Liver (tissue), 8 donors: ENCODE measurements at regions not wholly inside any gene's neighbourhood (a gene's known extent, or its start where the extent isn't known, plus 50 kb on each side); places are given as distances from the start of the nearest gene placed in this dataset.

Experiments used
- DNase-seq: peaks from one replicate; pipeline ENCODE4 v3.0.0-alpha.2; 2017; ENCODE audit warnings: low spot score
- H3K27ac ChIP-seq, 2 donors: one replicate each; pipeline ENCODE4 v1.7.0; 2013; ENCODE audit warnings: inconsistent platforms in 2 of 2, low read length in 2 of 2, control low read depth in 1 of 2, low read depth in 1 of 2, mild to moderate bottlenecking in 1 of 2
- H3K27me3 ChIP-seq, 4 donors: one replicate each; pipeline versions ENCODE4 v1.6.1 to v1.7.0; 2013; ENCODE audit warnings: low read length in 3 of 4, inconsistent platforms in 1 of 4, mild to moderate bottlenecking in 1 of 4, moderate library complexity in 1 of 4; ENCODE audit not compliant: control insufficient read depth in 4 of 4, insufficient read depth in 4 of 4
- H3K36me3 ChIP-seq, 4 donors: one replicate each; pipeline versions ENCODE4 v1.6.1 to v1.7.0; 2013; ENCODE audit warnings: low read length in 3 of 4, mild to moderate bottlenecking in 3 of 4, low read depth in 1 of 4, moderate library complexity in 1 of 4; ENCODE audit not compliant: control insufficient read depth in 4 of 4, insufficient read depth in 3 of 4
- H3K4me1 ChIP-seq, 4 donors: one replicate each; pipeline versions ENCODE4 v1.6.1 to v1.7.0; 2013; ENCODE audit warnings: low read length in 3 of 4, mild to moderate bottlenecking in 3 of 4, moderate library complexity in 1 of 4; ENCODE audit not compliant: control insufficient read depth in 4 of 4, insufficient read depth in 4 of 4
- H3K4me3 ChIP-seq, 3 donors: one replicate each; pipeline versions ENCODE4 v1.6.1 to v1.7.0; 2013; ENCODE audit warnings: low read length in 3 of 3, control low read depth in 1 of 3, low read depth in 1 of 3, mild to moderate bottlenecking in 1 of 3
- H3K9ac ChIP-seq, 2 donors: one replicate each; pipeline ENCODE4 v1.7.0; 2013; ENCODE audit warnings: low read length in 2 of 2, mild to moderate bottlenecking in 2 of 2, moderate library complexity in 2 of 2, control low read depth in 1 of 2, low read depth in 1 of 2
- H3K9me3 ChIP-seq, 4 donors: one replicate each; pipeline versions ENCODE4 v1.6.1 to v1.7.0; 2013; ENCODE audit warnings: low read length in 3 of 4; ENCODE audit not compliant: control insufficient read depth in 4 of 4
- EGR1 ChIP-seq, 2 donors: IDR thresholded peaks; 2 replicates each; pipeline ENCODE4 v1.6.1; 2016 to 2018; ENCODE audit warnings: antibody characterized with exemption in 2 of 2, low read depth in 2 of 2
- FOXA1 ChIP-seq: IDR thresholded peaks from 2 replicates; pipeline ENCODE4 v1.6.1; 2016; ENCODE audit warnings: antibody characterized with exemption
- FOXA2 ChIP-seq: IDR thresholded peaks from 2 replicates; pipeline ENCODE4 v1.6.1; 2016; ENCODE audit warnings: antibody characterized with exemption
- GABPA ChIP-seq, 2 donors: IDR thresholded peaks in 1 of 2; conservative IDR thresholded peaks in 1 of 2; 2 replicates each; pipeline ENCODE4 v1.6.1; 2016; ENCODE audit warnings: antibody characterized with exemption in 2 of 2, mild to moderate bottlenecking in 1 of 2, moderate library complexity in 1 of 2
- HNF4A ChIP-seq, 2 donors: conservative IDR thresholded peaks; 2 replicates each; pipeline ENCODE4 v1.6.1; 2016; ENCODE audit warnings: antibody characterized with exemption in 2 of 2, mild to moderate bottlenecking in 2 of 2
- HNF4G ChIP-seq: IDR thresholded peaks from 2 replicates; pipeline ENCODE4 v1.6.1; 2016; ENCODE audit warnings: antibody characterized with exemption
- JUND ChIP-seq, 2 donors: IDR thresholded peaks; 2 replicates each; pipeline ENCODE4 v1.6.1; 2016; ENCODE audit warnings: antibody characterized with exemption in 2 of 2
- NR2F2 ChIP-seq: IDR thresholded peaks from 2 replicates; pipeline ENCODE4 v1.6.1; 2016; ENCODE audit warnings: antibody characterized with exemption
- REST ChIP-seq: IDR thresholded peaks from 2 replicates; pipeline ENCODE4 v1.6.1; 2016; ENCODE audit warnings: antibody characterized with exemption, mild to moderate bottlenecking
- RXRA ChIP-seq, 2 donors: IDR thresholded peaks; 2 replicates each; pipeline ENCODE4 v1.6.1; 2017 to 2018; ENCODE audit warnings: antibody characterized with exemption in 2 of 2, mild to moderate bottlenecking in 1 of 2
- SP1 ChIP-seq: IDR thresholded peaks from 2 replicates; pipeline ENCODE4 v1.6.1; 2018; ENCODE audit warnings: antibody characterized with exemption, mild to moderate bottlenecking
- TAF1 ChIP-seq: conservative IDR thresholded peaks from 2 replicates; pipeline ENCODE4 v1.6.1; 2016; ENCODE audit warnings: antibody characterized with exemption, mild to moderate bottlenecking
- YY1 ChIP-seq: IDR thresholded peaks from 2 replicates; pipeline ENCODE4 v1.6.1; 2016; ENCODE audit warnings: antibody characterized with exemption, mild to moderate bottlenecking
- ZBTB33 ChIP-seq: IDR thresholded peaks from 2 replicates; pipeline ENCODE4 v1.6.1; 2016; ENCODE audit warnings: antibody characterized with exemption
- WGBS: extraction: QIAGEN DNeasy Blood & Tissue Kit; methylation state at CpG from one replicate; pipeline ENCODE4 v1.1.7; 2013; 5-methylcytosine and 5-hydroxymethylcytosine counted together
- TF ChIP-seq, protein P1 (sequence below): IDR thresholded peaks from 2 replicates; pipeline ENCODE4 v1.6.1; 2016; ENCODE audit warnings: antibody characterized with exemption
- TF ChIP-seq, protein P2 (sequence below): fragments of 150-350 bp; IDR thresholded peaks from 2 replicates; pipeline ENCODE4 v1.5.1; 2017; ENCODE audit warnings: improper control_type of control experiment, low read depth, low read length; ENCODE audit not compliant: missing input control
- TF ChIP-seq, protein P3 (sequence below): IDR thresholded peaks from 2 replicates; pipeline ENCODE4 v1.6.1; 2016; ENCODE audit warnings: antibody characterized with exemption
- donor health status: healthy.
- donor health status: healthy.
- donor health status: healthy.
- donor health status: healthy.
- donor health status: healthy.

GRCh38 chr5:86671536-86671935 is 53.8 kb downstream of the COX7C start:
- Histone ChIP-seq H3K36me3 (no peaks in the 10 kb centered on the region), H3K4me1 (no peaks in the 10 kb centered on the region), H3K27ac (no peak overlapping the region), H3K9ac (no peak overlapping the region), H3K9me3 (no peaks in the 10 kb centered on the region), H3K4me3 (no peak overlapping the region), H3K27me3 (peaks cover 0 to 2% (median 0%) of the 10 kb centered on the region in 4 donors)
- DNase-seq, result no peak
- TF ChIP-seq FOXA1 (no peak), HNF4G (no peak), NR2F2 (no peak), EGR1 (IDR thresholded peaks at IDR 0.05; ENCODE audit: low read depth in 2 of 2) (no peak), JUND (IDR thresholded peaks at IDR 0.05) (no peak)
- TF ChIP-seq, protein P1, sequence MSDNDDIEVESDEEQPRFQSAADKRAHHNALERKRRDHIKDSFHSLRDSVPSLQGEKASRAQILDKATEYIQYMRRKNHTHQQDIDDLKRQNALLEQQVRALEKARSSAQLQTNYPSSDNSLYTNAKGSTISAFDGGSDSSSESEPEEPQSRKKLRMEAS, result no peak
- 93% methylated on average over 3 of the region's 3 CpGs for WGBS

GRCh38 chr5:86674069-86674468 is 56.3 kb downstream of the COX7C start:
- TF ChIP-seq HNF4A (conservative IDR thresholded peaks at IDR 0.05) (no peak), HNF4G (no peak), SP1 (no peak), FOXA2 (no peak), EGR1 (IDR thresholded peaks at IDR 0.05; ENCODE audit: low read depth in 2 of 2) (no peak), FOXA1 (no peak), RXRA (IDR thresholded peaks at IDR 0.05) (no peak), ZBTB33 (no peak), GABPA (IDR thresholded peaks at IDR 0.05 in 1 of 2, conservative IDR thresholded peaks at IDR 0.05 in 1 of 2) (no peak)
- no peak overlapping the region for H3K4me3 ChIP-seq
- H3K4me1 ChIP-seq, result no peaks in the 10 kb centered on the region
- H3K9me3 ChIP-seq, result no peaks in the 10 kb centered on the region
- DNase-seq, result no peak
- no peaks in the 10 kb centered on the region for H3K36me3 ChIP-seq
- no peak overlapping the region for H3K27ac ChIP-seq
- WGBS, result 85% methylated on average over 4 of the region's 4 CpGs
- H3K9ac ChIP-seq, result no peak overlapping the region
- peaks cover 0 to 2% (median 0%) of the 10 kb centered on the region in 4 donors for H3K27me3 ChIP-seq

DNA sequence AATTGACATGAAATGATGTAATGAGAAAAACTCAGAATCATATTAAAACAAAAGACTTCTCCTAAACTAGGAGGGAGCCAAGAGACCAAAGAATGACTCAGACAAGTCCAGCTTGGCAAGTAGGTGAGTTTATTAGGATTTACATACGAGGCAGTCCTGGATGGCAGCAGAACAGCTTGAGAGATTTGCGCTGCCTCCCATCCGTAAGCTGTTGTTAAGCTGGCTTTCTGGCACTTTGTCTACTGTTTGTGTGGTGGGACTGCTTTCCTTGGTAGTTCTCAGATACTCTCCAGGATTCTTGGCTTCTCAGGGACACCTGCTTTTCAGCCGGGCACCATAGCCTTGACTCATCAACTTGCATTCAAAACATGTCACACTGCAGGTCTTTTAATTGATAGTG is 57.6 kb downstream of the COX7C start:
- Histone ChIP-seq H3K4me1 (no peaks in the 10 kb centered on the region), H3K9ac (no peak overlapping the region), H3K27me3 (peaks cover 0 to 2% (median 0%) of the 10 kb centered on the region in 4 donors), H3K9me3 (no peaks in the 10 kb centered on the region), H3K4me3 (no peak overlapping the region), H3K27ac (no peak overlapping the region), H3K36me3 (no peaks in the 10 kb centered on the region)
- WGBS, result 82% methylated on average over 4 of the region's 4 CpGs
- DNase-seq, result no peak
- no peak for TF ChIP-seq SP1
- TF ChIP-seq, protein P2, sequence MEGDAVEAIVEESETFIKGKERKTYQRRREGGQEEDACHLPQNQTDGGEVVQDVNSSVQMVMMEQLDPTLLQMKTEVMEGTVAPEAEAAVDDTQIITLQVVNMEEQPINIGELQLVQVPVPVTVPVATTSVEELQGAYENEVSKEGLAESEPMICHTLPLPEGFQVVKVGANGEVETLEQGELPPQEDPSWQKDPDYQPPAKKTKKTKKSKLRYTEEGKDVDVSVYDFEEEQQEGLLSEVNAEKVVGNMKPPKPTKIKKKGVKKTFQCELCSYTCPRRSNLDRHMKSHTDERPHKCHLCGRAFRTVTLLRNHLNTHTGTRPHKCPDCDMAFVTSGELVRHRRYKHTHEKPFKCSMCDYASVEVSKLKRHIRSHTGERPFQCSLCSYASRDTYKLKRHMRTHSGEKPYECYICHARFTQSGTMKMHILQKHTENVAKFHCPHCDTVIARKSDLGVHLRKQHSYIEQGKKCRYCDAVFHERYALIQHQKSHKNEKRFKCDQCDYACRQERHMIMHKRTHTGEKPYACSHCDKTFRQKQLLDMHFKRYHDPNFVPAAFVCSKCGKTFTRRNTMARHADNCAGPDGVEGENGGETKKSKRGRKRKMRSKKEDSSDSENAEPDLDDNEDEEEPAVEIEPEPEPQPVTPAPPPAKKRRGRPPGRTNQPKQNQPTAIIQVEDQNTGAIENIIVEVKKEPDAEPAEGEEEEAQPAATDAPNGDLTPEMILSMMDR, result no peak
- no peak for TF ChIP-seq EGR1 (IDR thresholded peaks at IDR 0.05; ENCODE audit: low read depth in 2 of 2)
- TF ChIP-seq HNF4A (conservative IDR thresholded peaks at IDR 0.05), result no peak
- TF ChIP-seq, protein P3, sequence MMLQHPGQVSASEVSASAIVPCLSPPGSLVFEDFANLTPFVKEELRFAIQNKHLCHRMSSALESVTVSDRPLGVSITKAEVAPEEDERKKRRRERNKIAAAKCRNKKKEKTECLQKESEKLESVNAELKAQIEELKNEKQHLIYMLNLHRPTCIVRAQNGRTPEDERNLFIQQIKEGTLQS, result no peak
- TF ChIP-seq JUND (IDR thresholded peaks at IDR 0.05), result no peak
- TF ChIP-seq, protein P1, result no peak
- no peak for TF ChIP-seq FOXA2
- TF ChIP-seq GABPA (IDR thresholded peaks at IDR 0.05 in 1 of 2, conservative IDR thresholded peaks at IDR 0.05 in 1 of 2), result no peak
- no peak for TF ChIP-seq HNF4G
- no peak for TF ChIP-seq REST
- TF ChIP-seq ZBTB33, result no peak
- TF ChIP-seq FOXA1, result no peak
- no peak for TF ChIP-seq RXRA (IDR thresholded peaks at IDR 0.05)
- no peak for TF ChIP-seq YY1
- no peak for TF ChIP-seq TAF1
